ENCODE measurements at regions not wholly inside any gene's neighbourhood (a gene's known extent, or its start where the extent isn't known, plus 50 kb on each side); places are given as distances from the start of the nearest gene placed in this dataset.
"Not testable (repeated sequence)": the region's sequence is repeated elsewhere in the genome, so short reads cannot be mapped to it uniquely, and the experiment has no call there.

DNA sequence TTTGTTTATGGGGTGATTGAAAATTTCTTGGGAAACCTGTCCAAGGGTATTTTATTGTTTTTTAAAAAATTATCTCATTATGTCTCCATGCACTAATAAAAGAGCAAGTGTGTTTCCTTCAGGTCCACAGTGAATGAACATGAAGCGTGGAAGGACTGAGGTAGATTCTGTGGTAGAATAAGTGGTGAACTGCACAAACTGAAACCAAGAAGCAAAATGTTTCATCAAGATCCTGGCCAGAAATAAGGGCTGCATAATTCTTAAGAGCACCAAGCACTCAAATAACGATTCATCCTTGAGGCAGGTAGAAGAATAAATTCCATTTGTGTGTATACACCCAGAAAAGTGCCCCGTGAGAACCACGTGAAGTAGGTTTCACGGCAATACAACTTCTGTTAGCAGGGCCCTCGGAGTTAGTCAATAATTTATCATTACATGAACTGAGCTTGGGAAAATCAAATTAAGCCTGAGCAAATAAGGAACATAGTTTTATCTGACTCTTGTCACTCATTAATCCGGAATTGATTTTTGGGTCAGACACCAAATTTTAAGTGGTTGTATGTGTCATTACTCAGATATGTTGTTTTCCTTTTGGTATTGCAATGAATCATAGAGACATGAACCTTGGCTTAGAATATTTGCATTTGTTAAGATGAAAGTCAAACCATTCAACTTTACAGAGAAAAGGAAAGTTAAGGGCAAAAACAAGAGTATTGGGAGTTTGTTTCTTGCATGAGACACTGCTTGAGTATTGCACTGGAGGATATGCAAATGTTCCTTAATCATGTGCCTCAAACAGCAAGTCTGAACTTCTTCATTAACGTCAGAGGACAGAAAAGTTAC is 472.6 kb upstream of the NETO1 start:
- DNase-seq: peak; percentile 46
- TF ChIP-seq, protein P1, sequence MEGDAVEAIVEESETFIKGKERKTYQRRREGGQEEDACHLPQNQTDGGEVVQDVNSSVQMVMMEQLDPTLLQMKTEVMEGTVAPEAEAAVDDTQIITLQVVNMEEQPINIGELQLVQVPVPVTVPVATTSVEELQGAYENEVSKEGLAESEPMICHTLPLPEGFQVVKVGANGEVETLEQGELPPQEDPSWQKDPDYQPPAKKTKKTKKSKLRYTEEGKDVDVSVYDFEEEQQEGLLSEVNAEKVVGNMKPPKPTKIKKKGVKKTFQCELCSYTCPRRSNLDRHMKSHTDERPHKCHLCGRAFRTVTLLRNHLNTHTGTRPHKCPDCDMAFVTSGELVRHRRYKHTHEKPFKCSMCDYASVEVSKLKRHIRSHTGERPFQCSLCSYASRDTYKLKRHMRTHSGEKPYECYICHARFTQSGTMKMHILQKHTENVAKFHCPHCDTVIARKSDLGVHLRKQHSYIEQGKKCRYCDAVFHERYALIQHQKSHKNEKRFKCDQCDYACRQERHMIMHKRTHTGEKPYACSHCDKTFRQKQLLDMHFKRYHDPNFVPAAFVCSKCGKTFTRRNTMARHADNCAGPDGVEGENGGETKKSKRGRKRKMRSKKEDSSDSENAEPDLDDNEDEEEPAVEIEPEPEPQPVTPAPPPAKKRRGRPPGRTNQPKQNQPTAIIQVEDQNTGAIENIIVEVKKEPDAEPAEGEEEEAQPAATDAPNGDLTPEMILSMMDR (IDR thresholded peaks at IDR 0.05): no peak
- Mint-ChIP-seq H3K4me3 (peak overlapping the region; percentile 80), H3K27ac (peak overlapping the region; percentile 61), H3K36me3 (ENCODE audit: low read depth) (peaks cover 9% of the 10 kb centered on the region), H3K4me1 (ENCODE audit: low read depth) (peaks cover 19% of the 10 kb centered on the region), H3K27me3 (ENCODE audit: insufficient read depth) (no peaks in the 10 kb centered on the region), H3K9me3 (no peaks in the 10 kb centered on the region)

DNA sequence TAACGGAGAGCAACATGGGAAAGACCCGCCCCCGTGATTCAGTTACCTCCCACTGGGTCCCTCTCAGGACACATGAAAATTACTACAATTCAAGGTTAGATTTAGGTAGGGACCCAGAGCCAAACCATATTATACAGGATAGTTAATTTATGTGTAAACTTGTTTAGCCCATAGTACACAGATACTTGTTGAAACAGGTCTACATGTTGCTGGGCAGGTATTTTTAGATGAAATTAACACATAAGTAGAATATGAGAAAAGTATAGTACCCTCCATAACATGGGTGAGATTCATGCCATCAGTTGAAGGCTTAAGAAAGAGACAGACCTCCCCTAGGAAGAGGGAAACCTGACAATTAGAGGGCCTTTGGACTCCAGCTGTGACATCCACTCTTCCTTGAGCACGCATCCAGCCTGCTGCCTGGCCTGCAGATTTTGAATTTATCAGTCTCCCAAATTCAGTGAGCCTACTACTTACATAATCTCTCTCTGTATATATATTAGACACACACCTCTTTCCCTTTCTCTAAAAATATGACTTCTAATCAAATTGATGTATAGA is 463.5 kb upstream of the NETO1 start:
- TF ChIP-seq, protein P1 (IDR thresholded peaks at IDR 0.05): no peak
- H3K4me1 Mint-ChIP-seq (ENCODE audit: low read depth): peaks cover 9% of the 10 kb centered on the region
- H3K27me3 Mint-ChIP-seq (ENCODE audit: insufficient read depth): no peaks in the 10 kb centered on the region
- no peaks in the 10 kb centered on the region for H3K9me3 Mint-ChIP-seq
- H3K27ac Mint-ChIP-seq: no peak overlapping the region
- no peaks in the 10 kb centered on the region for H3K36me3 Mint-ChIP-seq (ENCODE audit: low read depth)
- no peak overlapping the region for H3K4me3 Mint-ChIP-seq
- DNase-seq: no peak

DNA sequence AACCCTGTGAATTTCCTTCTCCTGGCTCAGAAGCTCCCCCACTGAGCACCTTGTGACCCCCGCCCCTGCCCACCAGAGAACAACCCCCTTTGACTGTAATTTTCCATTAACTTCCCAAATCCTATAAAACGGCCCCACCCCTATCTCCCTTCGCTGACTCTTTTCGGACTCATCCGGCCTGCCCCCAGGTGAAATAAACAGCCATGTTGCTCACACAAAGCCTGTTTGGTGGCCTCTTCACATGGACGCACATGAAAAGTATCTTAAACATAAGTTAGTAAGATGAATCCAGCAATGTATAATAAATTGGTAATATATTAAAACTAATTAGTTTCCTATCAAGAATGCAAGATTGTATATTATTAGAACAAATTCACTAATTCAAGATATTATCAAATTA is 462.3 kb upstream of the NETO1 start:
- not testable (repeated sequence) for H3K27me3 Mint-ChIP-seq (ENCODE audit: insufficient read depth); H3K4me1 Mint-ChIP-seq (ENCODE audit: low read depth); H3K27ac Mint-ChIP-seq; H3K9me3 Mint-ChIP-seq; H3K4me3 Mint-ChIP-seq; DNase-seq; H3K36me3 Mint-ChIP-seq (ENCODE audit: low read depth)

DNA sequence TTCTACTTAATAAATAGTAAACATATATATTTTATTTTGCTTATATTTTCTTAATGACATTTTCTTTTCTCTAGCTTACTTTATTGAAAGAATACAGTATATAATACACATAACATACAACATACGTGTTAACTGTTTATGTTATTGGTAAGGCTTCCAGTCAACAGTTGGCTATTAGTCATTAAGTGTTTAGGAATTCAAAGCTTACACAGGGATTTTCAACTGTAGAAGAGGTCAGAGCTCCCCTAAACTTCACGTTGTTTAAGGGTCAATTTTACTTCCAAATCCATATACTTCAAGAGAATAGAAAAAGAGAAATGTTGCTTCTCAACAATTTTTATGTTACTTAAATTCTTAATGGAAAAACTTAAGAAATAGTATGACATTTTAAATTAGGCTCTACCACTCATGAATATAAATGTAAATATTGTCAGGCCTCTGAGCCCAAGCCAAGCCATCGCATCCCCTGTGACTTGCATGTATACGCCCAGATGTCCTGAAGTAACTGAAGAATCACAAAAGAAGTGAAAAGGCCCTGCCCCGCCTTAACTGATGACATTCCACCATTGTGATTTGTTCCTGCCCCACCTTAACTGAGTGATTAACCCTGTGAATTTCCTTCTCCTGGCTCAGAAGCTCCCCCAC is 456.5 kb upstream of the NETO1 start:
- not testable (repeated sequence) for H3K27ac Mint-ChIP-seq; DNase-seq; H3K9me3 Mint-ChIP-seq; H3K36me3 Mint-ChIP-seq (ENCODE audit: low read depth); H3K27me3 Mint-ChIP-seq (ENCODE audit: insufficient read depth); H3K4me3 Mint-ChIP-seq
- peaks cover 16% of the 10 kb centered on the region for H3K4me1 Mint-ChIP-seq (ENCODE audit: low read depth)

DNA sequence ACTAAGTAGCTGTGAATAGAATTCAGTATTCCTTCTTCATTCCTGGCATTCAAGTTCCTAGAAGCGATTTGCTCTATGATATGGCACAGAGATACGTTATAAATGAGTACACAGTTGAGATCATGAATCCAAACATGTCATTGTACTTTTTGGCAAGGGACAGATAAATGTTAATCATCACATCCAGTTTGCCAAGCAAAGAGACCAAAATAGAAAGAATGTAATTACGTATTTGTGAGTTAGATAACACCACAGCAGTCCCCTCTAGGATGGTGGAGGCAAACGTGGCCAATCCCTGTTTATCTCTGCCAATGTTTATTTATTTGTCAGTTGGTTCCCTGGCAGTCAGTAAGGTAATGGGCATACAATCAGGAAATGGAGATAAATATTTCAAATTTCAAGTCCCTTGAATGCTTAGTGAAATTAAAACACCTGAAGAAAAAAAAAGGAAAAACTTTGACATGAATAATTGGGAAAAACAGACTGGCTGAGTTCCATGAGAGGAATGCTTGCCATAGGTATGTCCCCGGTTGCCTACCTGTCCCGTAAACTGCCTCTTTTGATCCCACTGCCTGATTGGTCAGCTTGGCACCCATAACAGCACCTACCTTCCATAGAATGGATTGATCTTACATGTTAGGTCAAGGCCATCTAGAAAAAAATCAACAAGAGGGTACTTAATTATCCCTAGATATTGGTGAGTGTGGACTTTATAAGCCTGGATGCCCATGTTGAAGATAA is 451.1 kb upstream of the NETO1 start:
- H3K27me3 Mint-ChIP-seq (ENCODE audit: insufficient read depth): no peaks in the 10 kb centered on the region; the same call in 1 of the 2 replicates
- H3K4me3 Mint-ChIP-seq: no peak overlapping the region
- H3K9me3 Mint-ChIP-seq: no peaks in the 10 kb centered on the region
- peaks cover 35% of the 10 kb centered on the region for H3K4me1 Mint-ChIP-seq (ENCODE audit: low read depth)
- peak; percentile 11 for DNase-seq
- H3K27ac Mint-ChIP-seq: no peak overlapping the region; the same call in 1 of the 2 replicates
- no peaks in the 10 kb centered on the region for H3K36me3 Mint-ChIP-seq (ENCODE audit: low read depth)
- TF ChIP-seq, protein P1 (IDR thresholded peaks at IDR 0.05): no peak

DNA sequence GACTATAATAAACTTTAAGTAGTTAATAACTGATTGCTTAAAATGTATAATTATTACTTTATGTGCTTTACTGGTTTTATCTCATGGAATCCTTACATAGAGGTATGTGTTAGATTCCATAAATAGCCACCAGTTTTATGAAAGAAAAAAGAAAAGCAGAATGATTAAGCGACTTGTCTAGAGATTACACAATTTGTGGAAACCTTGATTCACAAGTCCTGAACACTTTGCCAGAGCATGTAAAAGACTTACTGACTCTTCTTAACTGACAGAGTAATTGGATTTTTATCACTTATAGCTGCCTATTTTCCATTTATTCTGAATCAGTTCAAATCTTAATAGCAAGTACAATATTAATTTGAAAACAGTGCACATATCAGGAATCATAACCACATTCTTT is 448.7 kb upstream of the NETO1 start:
- TF ChIP-seq, protein P1 (IDR thresholded peaks at IDR 0.05): no peak
- H3K27ac Mint-ChIP-seq: no peak overlapping the region
- no peaks in the 10 kb centered on the region; the same call in 1 of the 2 replicates for H3K27me3 Mint-ChIP-seq (ENCODE audit: insufficient read depth)
- peaks cover 26% of the 10 kb centered on the region for H3K4me1 Mint-ChIP-seq (ENCODE audit: low read depth)
- H3K36me3 Mint-ChIP-seq (ENCODE audit: low read depth): no peaks in the 10 kb centered on the region
- H3K4me3 Mint-ChIP-seq: no peak overlapping the region
- H3K9me3 Mint-ChIP-seq: no peaks in the 10 kb centered on the region
- DNase-seq: peak; percentile 12

All from HFFc6 (cell line).